Neural crest cell (in vitro differentiated cells): ENCODE measurements at regions not wholly inside any gene's neighbourhood (a gene's known extent, or its start where the extent isn't known, plus 50 kb on each side); places are given as distances from the start of the nearest gene placed in this dataset.
"Not testable (repeated sequence)": the region's sequence is repeated elsewhere in the genome, so short reads cannot be mapped to it uniquely, and the experiment has no call there.

Source experiments
- DNase-seq: peaks from one replicate; pipeline ENCODE4 v3.0.0; 2021; ENCODE audit warnings: low read depth, mixed read lengths, low spot score
- H3K27ac Mint-ChIP-seq: one replicate; pipeline ENCODE4 v1.8.0; 2021; ENCODE audit warnings: mild to moderate bottlenecking, mixed read lengths; ENCODE audit not compliant: unreplicated experiment
- H3K27me3 Mint-ChIP-seq: 2 replicates; pipeline ENCODE4 v1.8.0; 2021; ENCODE audit warnings: low read depth, mild to moderate bottlenecking, mixed read lengths
- H3K36me3 Mint-ChIP-seq: 2 replicates; pipeline ENCODE4 v1.8.0; 2021; ENCODE audit warnings: low read depth, mild to moderate bottlenecking, mixed read lengths
- H3K4me1 Mint-ChIP-seq: 2 replicates; pipeline ENCODE4 v1.8.0; 2021; ENCODE audit warnings: mixed read lengths
- H3K4me3 Mint-ChIP-seq: one replicate; pipeline ENCODE4 v1.8.0; 2021; ENCODE audit warnings: mild to moderate bottlenecking, mixed read lengths
- H3K9me3 Mint-ChIP-seq: 2 replicates; pipeline ENCODE4 v1.8.0; 2021; ENCODE audit warnings: mixed read lengths
- CTCF ChIP-seq: fragments of 200-600 bp; sonication (generic); conservative IDR thresholded peaks from 2 replicates; pipeline ENCODE4 v1.5.0; 2021; ENCODE audit warnings: antibody characterized with exemption, mild to moderate bottlenecking

- not testable (repeated sequence) for H3K4me3 Mint-ChIP-seq, H3K36me3 Mint-ChIP-seq, H3K27ac Mint-ChIP-seq, H3K27me3 Mint-ChIP-seq, DNase-seq, H3K4me1 Mint-ChIP-seq, H3K9me3 Mint-ChIP-seq
These were observed 55.2 kb downstream of the GOLGA8B start for GRCh38 chr15:34528055-34528754.

- H3K4me3 Mint-ChIP-seq, H3K27me3 Mint-ChIP-seq, DNase-seq, H3K4me1 Mint-ChIP-seq, H3K27ac Mint-ChIP-seq, H3K9me3 Mint-ChIP-seq, H3K36me3 Mint-ChIP-seq: not testable (repeated sequence)
These were observed 55.8 kb downstream of the GOLGA8B start for GRCh38 chr15:34527641-34528040.

- H3K36me3 Mint-ChIP-seq, H3K27me3 Mint-ChIP-seq, DNase-seq, H3K4me1 Mint-ChIP-seq, H3K27ac Mint-ChIP-seq, H3K9me3 Mint-ChIP-seq, H3K4me3 Mint-ChIP-seq: not testable (repeated sequence)
These were observed 59.6 kb downstream of the GOLGA8B start for GRCh38 chr15:34523849-34524248.

GRCh38 chr15:34522601-34523000 lies 60.9 kb downstream of the GOLGA8B start:
- not testable (repeated sequence) for H3K27me3 Mint-ChIP-seq, H3K36me3 Mint-ChIP-seq, H3K4me1 Mint-ChIP-seq, H3K4me3 Mint-ChIP-seq, DNase-seq, H3K27ac Mint-ChIP-seq, H3K9me3 Mint-ChIP-seq

GRCh38 chr15:34521802-34522485 lies 61.5 kb downstream of the GOLGA8B start:
- H3K9me3 Mint-ChIP-seq, H3K36me3 Mint-ChIP-seq, H3K27ac Mint-ChIP-seq, H3K4me1 Mint-ChIP-seq, H3K4me3 Mint-ChIP-seq, DNase-seq: not testable (repeated sequence)
- peaks cover 14% of the 10 kb centered on the region for H3K27me3 Mint-ChIP-seq

GRCh38 chr15:34520566-34520965 lies 62.9 kb downstream of the GOLGA8B start:
- Mint-ChIP-seq H3K9me3 (no peaks in the 10 kb centered on the region), H3K27me3 (peaks cover 28% of the 10 kb centered on the region), H3K27ac (no peak overlapping the region), H3K36me3 (no peaks in the 10 kb centered on the region), H3K4me1 (no peaks in the 10 kb centered on the region), H3K4me3 (no peak overlapping the region)
- DNase-seq = no peak
- TF ChIP-seq CTCF = no peak

GRCh38 chr15:34520010-34520409 lies 63.4 kb downstream of the GOLGA8B start:
- H3K27ac Mint-ChIP-seq, DNase-seq, H3K4me1 Mint-ChIP-seq, H3K9me3 Mint-ChIP-seq, H3K36me3 Mint-ChIP-seq, H3K4me3 Mint-ChIP-seq: not testable (repeated sequence)
- peaks cover 34% of the 10 kb centered on the region for H3K27me3 Mint-ChIP-seq

GRCh38 chr15:34514251-34514670 lies 69.2 kb downstream of the GOLGA8B start:
- no peak overlapping the region for H3K27ac Mint-ChIP-seq

More at GRCh38 chr15:34514251-34514670, 69.2 kb downstream of the GOLGA8B start:
- TF ChIP-seq CTCF = no peak
- DNase-seq = no peak
- peaks cover 4% of the 10 kb centered on the region for H3K4me1 Mint-ChIP-seq
- H3K9me3 Mint-ChIP-seq = no peaks in the 10 kb centered on the region
- H3K36me3 Mint-ChIP-seq = no peaks in the 10 kb centered on the region
- H3K4me3 Mint-ChIP-seq = peak overlapping the region; percentile 79
- H3K27me3 Mint-ChIP-seq = peaks cover 86% of the 10 kb centered on the region
